GM21447 (cell line): ENCODE measurements at regions not wholly inside any gene's neighbourhood (a gene's known extent, or its start where the extent isn't known, plus 50 kb on each side); places are given as distances from the start of the nearest gene placed in this dataset.

Experiments used
- ATAC-seq: cut with Tn5 transposase; IDR thresholded peaks from one replicate; pipeline ENCODE4 v1.9.1; 2021; ENCODE audit not compliant: unreplicated experiment

GRCh38 chr10:129275886-129276285 lies 191.2 kb upstream of the MGMT start:
- ATAC-seq, result no peak

GRCh38 chr10:129277084-129277483 lies 190.0 kb upstream of the MGMT start:
- no peak for ATAC-seq

GRCh38 chr10:129277841-129278240 lies 189.2 kb upstream of the MGMT start:
- ATAC-seq, result no peak

- ATAC-seq, result no peak
Observed at GRCh38 chr10:129278686-129279085, 188.4 kb upstream of the MGMT start.

GRCh38 chr10:129279446-129280154 lies 187.4 kb upstream of the MGMT start:
- ATAC-seq, result no peak

GRCh38 chr10:129280155-129280502 lies 186.9 kb upstream of the MGMT start:
- ATAC-seq, result no peak

GRCh38 chr10:129280908-129281586 lies 186.0 kb upstream of the MGMT start:
- ATAC-seq, result no peak

GRCh38 chr10:129285459-129285858 lies 181.6 kb upstream of the MGMT start:
- ATAC-seq, result no peak

GRCh38 chr10:129288999-129289584 lies 177.9 kb upstream of the MGMT start:
- ATAC-seq, result no peak

GRCh38 chr10:129293991-129294700 lies 172.9 kb upstream of the MGMT start:
- no peak for ATAC-seq

GRCh38 chr10:129294944-129295343 lies 172.1 kb upstream of the MGMT start:
- ATAC-seq, result no peak

GRCh38 chr10:129305046-129305445 lies 162.0 kb upstream of the MGMT start:
- no peak for ATAC-seq

- no peak for ATAC-seq
Observed at GRCh38 chr10:129307141-129307540, 159.9 kb upstream of the MGMT start.

- no peak for ATAC-seq
Observed at GRCh38 chr10:129308953-129309564, 158.0 kb upstream of the MGMT start.

- no peak for ATAC-seq
Observed at GRCh38 chr10:129309565-129309964, 157.5 kb upstream of the MGMT start.

- ATAC-seq, result no peak
Observed at GRCh38 chr10:129310881-129311280, 156.2 kb upstream of the MGMT start.

- ATAC-seq, result no peak
Observed at GRCh38 chr10:129319934-129320333, 147.1 kb upstream of the MGMT start.

GRCh38 chr10:129320340-129320739 lies 146.7 kb upstream of the MGMT start:
- ATAC-seq, result no peak

- no peak for ATAC-seq
Observed at GRCh38 chr10:129321727-129322126, 145.3 kb upstream of the MGMT start.

GRCh38 chr10:129322933-129323820 lies 143.9 kb upstream of the MGMT start:
- no peak for ATAC-seq
